ENCODE measurements at regions not wholly inside any gene's neighbourhood (a gene's known extent, or its start where the extent isn't known, plus 50 kb on each side); places are given as distances from the start of the nearest gene placed in this dataset.
"Not testable (repeated sequence)": the region's sequence is repeated elsewhere in the genome, so short reads cannot be mapped to it uniquely, and the experiment has no call there.

GRCh38 chrY:8897876-8898275 is 439.4 kb upstream of the TSPY4 start:
- in situ Hi-C loops (cut with MboI; ENCODE audit: low sequenced_read_pairs, unreplicated experiment), result no loop called here
- no peak for TF ChIP-seq CTCF (IDR thresholded peaks at IDR 0.05; ENCODE audit: borderline replicate concordance, control extremely low read depth, extremely low read depth, insufficient read depth, missing control alignments)
- no peak for DNase-seq (ENCODE audit: low spot score)

- TF ChIP-seq CTCF (IDR thresholded peaks at IDR 0.05; ENCODE audit: borderline replicate concordance, control extremely low read depth, extremely low read depth, insufficient read depth, missing control alignments), result no peak
- no peak for DNase-seq (ENCODE audit: low spot score)
- in situ Hi-C loops (cut with MboI; ENCODE audit: low sequenced_read_pairs, unreplicated experiment), result no loop called here
Measured at GRCh38 chrY:8905141-8905540, 432.1 kb upstream of the TSPY4 start.

GRCh38 chrY:8922576-8922975 is 414.7 kb upstream of the TSPY4 start:
- in situ Hi-C loops (cut with MboI; ENCODE audit: low sequenced_read_pairs, unreplicated experiment); DNase-seq (ENCODE audit: low spot score): not testable (repeated sequence)
